Liver (tissue), 8 donors: ENCODE measurements at regions not wholly inside any gene's neighbourhood (a gene's known extent, or its start where the extent isn't known, plus 50 kb on each side); places are given as distances from the start of the nearest gene placed in this dataset.

ENCODE experiments used
- DNase-seq: peaks from one replicate; pipeline ENCODE4 v3.0.0-alpha.2; 2017; ENCODE audit warnings: low spot score
- H3K27ac ChIP-seq, 2 donors: one replicate each; pipeline ENCODE4 v1.7.0; 2013; ENCODE audit warnings: inconsistent platforms in 2 of 2, low read length in 2 of 2, control low read depth in 1 of 2, low read depth in 1 of 2, mild to moderate bottlenecking in 1 of 2
- H3K27me3 ChIP-seq, 4 donors: one replicate each; pipeline versions ENCODE4 v1.6.1 to v1.7.0; 2013; ENCODE audit warnings: low read length in 3 of 4, inconsistent platforms in 1 of 4, mild to moderate bottlenecking in 1 of 4, moderate library complexity in 1 of 4; ENCODE audit not compliant: control insufficient read depth in 4 of 4, insufficient read depth in 4 of 4
- H3K36me3 ChIP-seq, 4 donors: one replicate each; pipeline versions ENCODE4 v1.6.1 to v1.7.0; 2013; ENCODE audit warnings: low read length in 3 of 4, mild to moderate bottlenecking in 3 of 4, low read depth in 1 of 4, moderate library complexity in 1 of 4; ENCODE audit not compliant: control insufficient read depth in 4 of 4, insufficient read depth in 3 of 4
- H3K4me1 ChIP-seq, 4 donors: one replicate each; pipeline versions ENCODE4 v1.6.1 to v1.7.0; 2013; ENCODE audit warnings: low read length in 3 of 4, mild to moderate bottlenecking in 3 of 4, moderate library complexity in 1 of 4; ENCODE audit not compliant: control insufficient read depth in 4 of 4, insufficient read depth in 4 of 4
- H3K4me3 ChIP-seq, 3 donors: one replicate each; pipeline versions ENCODE4 v1.6.1 to v1.7.0; 2013; ENCODE audit warnings: low read length in 3 of 3, control low read depth in 1 of 3, low read depth in 1 of 3, mild to moderate bottlenecking in 1 of 3
- H3K9ac ChIP-seq, 2 donors: one replicate each; pipeline ENCODE4 v1.7.0; 2013; ENCODE audit warnings: low read length in 2 of 2, mild to moderate bottlenecking in 2 of 2, moderate library complexity in 2 of 2, control low read depth in 1 of 2, low read depth in 1 of 2
- H3K9me3 ChIP-seq, 4 donors: one replicate each; pipeline versions ENCODE4 v1.6.1 to v1.7.0; 2013; ENCODE audit warnings: low read length in 3 of 4; ENCODE audit not compliant: control insufficient read depth in 4 of 4
- ATF3 ChIP-seq: IDR thresholded peaks from 2 replicates; pipeline ENCODE4 v1.6.1; 2016; ENCODE audit warnings: antibody characterized with exemption
- CTCF ChIP-seq: fragments of 150-350 bp; IDR thresholded peaks from 2 replicates; pipeline ENCODE4 v1.5.1; 2017; ENCODE audit warnings: improper control_type of control experiment, low read depth, low read length; ENCODE audit not compliant: missing input control
- EGR1 ChIP-seq, 2 donors: IDR thresholded peaks; 2 replicates each; pipeline ENCODE4 v1.6.1; 2016 to 2018; ENCODE audit warnings: antibody characterized with exemption in 2 of 2, low read depth in 2 of 2
- FOXA1 ChIP-seq: IDR thresholded peaks from 2 replicates; pipeline ENCODE4 v1.6.1; 2016; ENCODE audit warnings: antibody characterized with exemption
- FOXA2 ChIP-seq: IDR thresholded peaks from 2 replicates; pipeline ENCODE4 v1.6.1; 2016; ENCODE audit warnings: antibody characterized with exemption
- GABPA ChIP-seq, 2 donors: IDR thresholded peaks in 1 of 2; conservative IDR thresholded peaks in 1 of 2; 2 replicates each; pipeline ENCODE4 v1.6.1; 2016; ENCODE audit warnings: antibody characterized with exemption in 2 of 2, mild to moderate bottlenecking in 1 of 2, moderate library complexity in 1 of 2
- HNF4A ChIP-seq, 2 donors: conservative IDR thresholded peaks; 2 replicates each; pipeline ENCODE4 v1.6.1; 2016; ENCODE audit warnings: antibody characterized with exemption in 2 of 2, mild to moderate bottlenecking in 2 of 2
- HNF4G ChIP-seq: IDR thresholded peaks from 2 replicates; pipeline ENCODE4 v1.6.1; 2016; ENCODE audit warnings: antibody characterized with exemption
- JUND ChIP-seq, 2 donors: IDR thresholded peaks; 2 replicates each; pipeline ENCODE4 v1.6.1; 2016; ENCODE audit warnings: antibody characterized with exemption in 2 of 2
- MAX ChIP-seq: IDR thresholded peaks from 2 replicates; pipeline ENCODE4 v1.6.1; 2016; ENCODE audit warnings: antibody characterized with exemption
- NR2F2 ChIP-seq: IDR thresholded peaks from 2 replicates; pipeline ENCODE4 v1.6.1; 2016; ENCODE audit warnings: antibody characterized with exemption
- RAD21 ChIP-seq, 2 donors: IDR thresholded peaks; 2 replicates each; pipeline ENCODE4 v1.6.1; 2016; ENCODE audit warnings: antibody characterized with exemption in 2 of 2, mild to moderate bottlenecking in 2 of 2
- REST ChIP-seq: IDR thresholded peaks from 2 replicates; pipeline ENCODE4 v1.6.1; 2016; ENCODE audit warnings: antibody characterized with exemption, mild to moderate bottlenecking
- RXRA ChIP-seq, 2 donors: IDR thresholded peaks; 2 replicates each; pipeline ENCODE4 v1.6.1; 2017 to 2018; ENCODE audit warnings: antibody characterized with exemption in 2 of 2, mild to moderate bottlenecking in 1 of 2
- SP1 ChIP-seq: IDR thresholded peaks from 2 replicates; pipeline ENCODE4 v1.6.1; 2018; ENCODE audit warnings: antibody characterized with exemption, mild to moderate bottlenecking
- TAF1 ChIP-seq: conservative IDR thresholded peaks from 2 replicates; pipeline ENCODE4 v1.6.1; 2016; ENCODE audit warnings: antibody characterized with exemption, mild to moderate bottlenecking
- YY1 ChIP-seq: IDR thresholded peaks from 2 replicates; pipeline ENCODE4 v1.6.1; 2016; ENCODE audit warnings: antibody characterized with exemption, mild to moderate bottlenecking
- ZBTB33 ChIP-seq: IDR thresholded peaks from 2 replicates; pipeline ENCODE4 v1.6.1; 2016; ENCODE audit warnings: antibody characterized with exemption
- WGBS: extraction: QIAGEN DNeasy Blood & Tissue Kit; methylation state at CpG from one replicate; pipeline ENCODE4 v1.1.7; 2013; 5-methylcytosine and 5-hydroxymethylcytosine counted together
- donor health status: healthy.
- donor health status: healthy.
- donor health status: healthy.
- donor health status: healthy.
- donor health status: healthy.

- no peak for DNase-seq
- TF ChIP-seq FOXA1 (no peak), MAX (no peak), NR2F2 (no peak), HNF4G (no peak), EGR1 (IDR thresholded peaks at IDR 0.05; ENCODE audit: low read depth in 2 of 2) (no peak), CTCF (no peak), HNF4A (conservative IDR thresholded peaks at IDR 0.05) (no peak)
- Histone ChIP-seq H3K9ac (no peak overlapping the region), H3K27me3 (no peaks in the 10 kb centered on the region), H3K9me3 (no peaks in the 10 kb centered on the region), H3K4me3 (no peak overlapping the region), H3K4me1 (peaks cover 0 to 4% (median 0%) of the 10 kb centered on the region in 4 donors), H3K27ac (no peak overlapping the region), H3K36me3 (no peaks in the 10 kb centered on the region)
- 86% methylated on average over 4 of the region's 4 CpGs for whole genome bisulfite sequencing
These were observed 396.3 kb downstream of the TRIB2 start for GRCh38 chr2:13113002-13113401.

- no peaks in the 10 kb centered on the region for H3K27me3 ChIP-seq
- H3K9me3 ChIP-seq: no peaks in the 10 kb centered on the region
- TF ChIP-seq HNF4A (conservative IDR thresholded peaks at IDR 0.05) (peak; percentile 61 to 63), RAD21 (IDR thresholded peaks at IDR 0.05) (peak in 1 of 2 donors; percentile 16), ATF3 (no peak), JUND (IDR thresholded peaks at IDR 0.05) (peak in 1 of 2 donors; percentile 64), YY1 (no peak), NR2F2 (no peak), EGR1 (IDR thresholded peaks at IDR 0.05; ENCODE audit: low read depth in 2 of 2) (no peak), FOXA1 (no peak), MAX (no peak), FOXA2 (no peak), HNF4G (no peak), CTCF (no peak), GABPA (IDR thresholded peaks at IDR 0.05 in 1 of 2, conservative IDR thresholded peaks at IDR 0.05 in 1 of 2) (no peak), ZBTB33 (no peak), TAF1 (no peak), REST (no peak), RXRA (IDR thresholded peaks at IDR 0.05) (peak in 1 of 2 donors; percentile 25), SP1 (peak; percentile 38)
- WGBS: 18% methylated on average over 1 of the region's 1 CpG
- no peak overlapping the region for H3K27ac ChIP-seq
- no peak for DNase-seq
- peaks cover 0 to 4% (median 0%) of the 10 kb centered on the region in 4 donors for H3K4me1 ChIP-seq
- H3K9ac ChIP-seq: no peak overlapping the region
- H3K4me3 ChIP-seq: no peak overlapping the region
- no peaks in the 10 kb centered on the region for H3K36me3 ChIP-seq
These were observed 397.7 kb downstream of the TRIB2 start for GRCh38 chr2:13114391-13114790.
